ENCODE measurements at regions not wholly inside any gene's neighbourhood (a gene's known extent, or its start where the extent isn't known, plus 50 kb on each side); places are given as distances from the start of the nearest gene placed in this dataset.

- H3F3A ChIP-seq (replicated peaks; ENCODE audit: low read depth), result no peaks in the 10 kb centered on the region
- no peaks in the 10 kb centered on the region for H3K27me3 Mint-ChIP-seq (ENCODE audit: insufficient read depth, low read depth, poor library complexity)
Measured at GRCh38 chr3:145032791-145033190, 1061.2 kb downstream of the DIPK2A start.

More at GRCh38 chr3:145032791-145033190, 1061.2 kb downstream of the DIPK2A start:
- TF ChIP-seq CREB1 (CRISPR knock-in tag; IDR thresholded peaks at IDR 0.05; ENCODE audit: low read depth) (no peak), NANOG (IDR thresholded peaks at IDR 0.05; ENCODE audit: borderline replicate concordance) (no peak), ZNF462 (CRISPR knock-in tag; IDR thresholded peaks at IDR 0.05) (no peak), EZH2 (IDR thresholded peaks at IDR 0.05; ENCODE audit: low read depth, unreplicated experiment) (no peak), POLR2AphosphoS5 (IDR thresholded peaks at IDR 0.05; ENCODE audit: low read depth) (no peak), EZH2phosphoT487 (IDR thresholded peaks at IDR 0.05; ENCODE audit: unreplicated experiment) (no peak), ZNF331 (CRISPR knock-in tag; IDR thresholded peaks at IDR 0.05; ENCODE audit: low read depth) (no peak), ZNF114 (CRISPR knock-in tag; IDR thresholded peaks at IDR 0.05) (no peak), JUNB (IDR thresholded peaks at IDR 0.05; ENCODE audit: unreplicated experiment) (no peak), CTCF (conservative IDR thresholded peaks at IDR 0.05; ENCODE audit: low read depth in 2 of 2) (no peak), STAT1 (IDR thresholded peaks at IDR 0.05; ENCODE audit: unreplicated experiment) (no peak), REST (IDR thresholded peaks at IDR 0.05; ENCODE audit: unreplicated experiment) (no peak), ETS1 (IDR thresholded peaks at IDR 0.05) (no peak)
- H4K20me1 ChIP-seq (replicated peaks; ENCODE audit: insufficient read depth), result no peaks in the 10 kb centered on the region
- no peak overlapping the region for H3K4me3 Mint-ChIP-seq
- no peaks in the 10 kb centered on the region for H3K4me1 ChIP-seq (ENCODE audit: insufficient read depth)
- H3K27ac ChIP-seq (ENCODE audit: low read depth), result no peak overlapping the region
- H3K9me2 ChIP-seq (ENCODE audit: insufficient read depth), result peaks cover 2% of the 10 kb centered on the region; the same call in 1 of the 2 replicates
- H3K4me2 ChIP-seq, result no peak overlapping the region
- H3K36me3 Mint-ChIP-seq (ENCODE audit: low read depth), result peaks cover 17% of the 10 kb centered on the region
- H3K27ac Mint-ChIP-seq, result no peak overlapping the region
- no peak overlapping the region for H3K4me3 ChIP-seq
- H3K27me3 ChIP-seq (ENCODE audit: insufficient read depth), result no peaks in the 10 kb centered on the region
- no peaks in the 10 kb centered on the region for H3K4me1 Mint-ChIP-seq
- peaks cover 16% of the 10 kb centered on the region for H3K9me3 Mint-ChIP-seq
- no peak for DNase-seq (ENCODE audit: low spot score)
- H3K36me3 ChIP-seq (ENCODE audit: insufficient read depth), result no peaks in the 10 kb centered on the region
- ATAC-seq, result no peak
- no peak overlapping the region for H2AFZ ChIP-seq
- no peaks in the 10 kb centered on the region for H3K79me2 ChIP-seq (replicated peaks; ENCODE audit: insufficient read depth)
